Cardiac fibroblast (primary cell): ENCODE measurements at regions not wholly inside any gene's neighbourhood (a gene's known extent, or its start where the extent isn't known, plus 50 kb on each side); places are given as distances from the start of the nearest gene placed in this dataset.

Source experiments
- DNase-seq, 2 donors: peaks; one replicate each; pipeline versions ENCODE4 v3.0.0 to v3.0.0-alpha.2; 2010; ENCODE audit warnings: low read depth in 2 of 2
- H3K4me3 ChIP-seq, 2 donors: replicated peaks in 1 of 2; 1 replicate in 1 of 2; 2 replicates in 1 of 2; pipeline ENCODE4 v1.5.1; 2011; ENCODE audit warnings: low read depth in 2 of 2, low read length in 2 of 2, mild to moderate bottlenecking in 2 of 2, moderate library complexity in 1 of 2
- CTCF ChIP-seq: IDR thresholded peaks from one replicate; pipeline ENCODE4 v1.5.1; 2011; ENCODE audit warnings: low read depth, mild to moderate bottlenecking, low read length, inconsistent platforms

- DNase-seq, result no peak
- TF ChIP-seq CTCF, result no peak
- H3K4me3 ChIP-seq, result no peak overlapping the region
These were observed 124.0 kb downstream of the PXDC1 start for GRCh38 chr6:3627501-3627900.

GRCh38 chr6:3625980-3626563, 125.4 kb downstream of the PXDC1 start:
- H3K4me3 ChIP-seq, result no peak overlapping the region
- no peak for DNase-seq
- TF ChIP-seq CTCF, result no peak

- DNase-seq, result no peak
- TF ChIP-seq CTCF, result no peak
- no peak overlapping the region for H3K4me3 ChIP-seq
These were observed 126.1 kb downstream of the PXDC1 start for GRCh38 chr6:3625149-3625979.

- DNase-seq, result no peak
- TF ChIP-seq CTCF, result no peak
These were observed 127.0 kb downstream of the PXDC1 start for GRCh38 chr6:3624250-3625136.

GRCh38 chr6:3623451-3624249, 127.9 kb downstream of the PXDC1 start:
- DNase-seq, result no peak
- no peak for TF ChIP-seq CTCF
- H3K4me3 ChIP-seq, result no peak overlapping the region

More at GRCh38 chr6:3624250-3625136, 127.0 kb downstream of the PXDC1 start:
- H3K4me3 ChIP-seq, result no peak overlapping the region

GRCh38 chr6:3621411-3621810, 130.1 kb downstream of the PXDC1 start:
- TF ChIP-seq CTCF, result no peak
- no peak for DNase-seq
- H3K4me3 ChIP-seq, result no peak overlapping the region
